HepG2 (cell line): ENCODE measurements at regions not wholly inside any gene's neighbourhood (a gene's known extent, or its start where the extent isn't known, plus 50 kb on each side); places are given as distances from the start of the nearest gene placed in this dataset.

ENCODE experiments used
- ATAC-seq: fragments of 200-7000 bp; cut with Tn5 transposase; 3 replicates; pipeline ENCODE4 v1.9.1; 2020; ENCODE audit warnings: mild to moderate bottlenecking, moderate library complexity
- BruUV-seq: library from RNA; stranded (reverse); fragments of 400-500 nt; replicated peaks from 2 replicates; lab custom pipeline; 2021; lab: Mats Ljungman, UMichigan
- CTCF ChIA-PET: fragments of 300-600 bp; formaldehyde crosslinking; extraction: SDS; loops from one replicate; lab custom pipeline; 2021; ENCODE audit warnings: low total read pairs, inconsistent platforms, low intra/inter-chr PET ratio; lab: Yijun Ruan, JAX
- POLR2A ChIA-PET: fragments of 350-600 bp; sonication (Branson Sonifier 250); formaldehyde crosslinking; loops from one replicate; lab custom pipeline; 2020; ENCODE audit warnings: antibody characterized with exemption, inconsistent platforms; lab: Yijun Ruan, JAX
- DNase-seq: peaks from one replicate; pipeline ENCODE4 v3.0.0-alpha.2; 2015; ENCODE audit warnings: low spot score
- FAIRE-seq: peaks from 3 replicates; lab custom pipeline; 2011; peaks lifted over from hg19 to GRCh38; lab: Jason Lieb, UNC
- H2AFZ ChIP-seq: one replicate; pipeline ENCODE4 v1.6.1; 2011; ENCODE audit warnings: low read length, inconsistent platforms
- H3K27ac ChIP-seq: fragments of 300-600 bp; 3 replicates; pipeline ENCODE4 v1.8.0; 2011; ENCODE audit warnings: mixed run types, mild to moderate bottlenecking, mixed read lengths, low read length, inconsistent platforms; ENCODE audit not compliant: insufficient read depth; ENCODE audit errors: extremely low read length
- H3K27me3 ChIP-seq, 2 experiments: fragments of 200-600 bp in 1 of 2; 2 replicates in 1 of 2; 3 replicates in 1 of 2; pipeline versions ENCODE4 v1.6.0 to v1.8.0; 2011; ENCODE audit warnings: low read length in 2 of 2, mild to moderate bottlenecking in 2 of 2, moderate library complexity in 2 of 2, inconsistent platforms in 1 of 2; ENCODE audit not compliant: insufficient read depth in 2 of 2, control insufficient read depth in 1 of 2
- H3K36me3 ChIP-seq, 2 experiments: fragments of 200-600 bp in 1 of 2; replicated peaks in 1 of 2; 2 replicates in 1 of 2; 3 replicates in 1 of 2; pipeline versions ENCODE4 v1.5.1 to v1.8.0; 2011; ENCODE audit warnings: low read length in 2 of 2, inconsistent platforms in 1 of 2; ENCODE audit not compliant: insufficient read depth in 2 of 2, control insufficient read depth in 1 of 2
- H3K4me1 ChIP-seq: 2 replicates; pipeline ENCODE4 v1.5.1; 2012; ENCODE audit warnings: low read length, inconsistent platforms; ENCODE audit not compliant: insufficient read depth
- H3K4me2 ChIP-seq: 2 replicates; pipeline ENCODE4 v1.6.0; 2011; ENCODE audit warnings: low read depth, low read length, inconsistent platforms
- H3K4me3 ChIP-seq, 3 experiments: fragments of 200-600 bp in 1 of 3; sonication (generic), shearing (Covaris generic) in 1 of 3; replicated peaks in 1 of 3; 2 replicates each; pipeline ENCODE4 v1.5.1; 2011 to 2016; ENCODE audit warnings: low read length in 3 of 3, inconsistent platforms in 2 of 3, low read depth in 2 of 3, mild to moderate bottlenecking in 2 of 3, control low read depth in 1 of 3, mixed read lengths in 1 of 3; ENCODE audit not compliant: insufficient read depth in 1 of 3
- H3K79me2 ChIP-seq: one replicate; pipeline ENCODE4 v1.6.1; 2011; ENCODE audit warnings: low read length, inconsistent platforms; ENCODE audit not compliant: insufficient read depth
- H3K9ac ChIP-seq: 2 replicates; pipeline ENCODE4 v1.6.0; 2011; ENCODE audit warnings: mild to moderate bottlenecking, low read depth, low read length, inconsistent platforms; ENCODE audit not compliant: insufficient read depth
- H3K9me3 ChIP-seq: 2 replicates; pipeline ENCODE4 v1.5.1; 2012; ENCODE audit warnings: mild to moderate bottlenecking, low read length
- H4K20me1 ChIP-seq: 2 replicates; pipeline ENCODE4 v1.6.0; 2011; ENCODE audit warnings: inconsistent platforms, mild to moderate bottlenecking, low read length, moderate library complexity; ENCODE audit not compliant: insufficient read depth
- ATF2 ChIP-seq: sonication (generic); formaldehyde crosslinking; IDR thresholded peaks from 2 replicates; pipeline ENCODE4 v1.4.0; 2020; ENCODE audit warnings: missing genetic modification reagents
- ATF7 ChIP-seq, 2 experiments: fragments of 450-650 bp in 1 of 2; sonication (generic) in 1 of 2; formaldehyde crosslinking in 1 of 2; IDR thresholded peaks; 2 replicates each; pipeline versions ENCODE4 v1.4.0 to v1.6.1; 2016 to 2020; ENCODE audit warnings: antibody characterized with exemption in 1 of 2, mild to moderate bottlenecking in 1 of 2, missing genetic modification reagents in 1 of 2
- FOXP1 ChIP-seq, 2 experiments: fragments of 450-650 bp in 1 of 2; IDR thresholded peaks; 2 replicates each; pipeline ENCODE4 v1.6.1; 2017 to 2018; ENCODE audit warnings: antibody characterized with exemption in 1 of 2
- HNRNPK ChIP-seq: fragments of 200-400 bp; formaldehyde crosslinking; IDR thresholded peaks from 2 replicates; pipeline ENCODE4 v1.6.1; 2018; ENCODE audit warnings: low read length, low read depth, moderate library complexity, mild to moderate bottlenecking; ENCODE audit not compliant: poor library complexity, severe bottlenecking
- IKZF1 ChIP-seq: fragments of 450-650 bp; IDR thresholded peaks from 2 replicates; pipeline ENCODE4 v1.7.1; 2016
- PHF8 ChIP-seq: sonication (generic); formaldehyde crosslinking; IDR thresholded peaks from 2 replicates; pipeline ENCODE4 v1.5.0; 2020; ENCODE audit warnings: missing genetic modification reagents
- RBAK ChIP-seq: sonication (generic); formaldehyde crosslinking; IDR thresholded peaks from 2 replicates; pipeline ENCODE4 v1.5.1; 2020; ENCODE audit warnings: mild to moderate bottlenecking, missing genetic modification reagents
- ZBTB42 ChIP-seq: sonication (generic); formaldehyde crosslinking; IDR thresholded peaks from 2 replicates; pipeline ENCODE4 v1.5.0; 2020; ENCODE audit warnings: mild to moderate bottlenecking, missing genetic modification reagents
- ZNF335 ChIP-seq: sonication (generic); formaldehyde crosslinking; IDR thresholded peaks from 2 replicates; pipeline ENCODE4 v1.4.0; 2020; ENCODE audit warnings: missing genetic modification reagents
- ZNF605 ChIP-seq: sonication (generic); formaldehyde crosslinking; IDR thresholded peaks from 2 replicates; pipeline ENCODE4 v1.8.0; 2022; ENCODE audit warnings: mild to moderate bottlenecking, missing genetic modification reagents
- ZNF781 ChIP-seq: sonication (generic); formaldehyde crosslinking; IDR thresholded peaks from 2 replicates; pipeline ENCODE4 v1.5.1; 2020; ENCODE audit warnings: borderline replicate concordance, mild to moderate bottlenecking, missing genetic modification reagents; ENCODE audit errors: not compliant biosample characterization
- WGBS: methylation state at CpG from one replicate; pipeline ENCODE4 v1.1.6; 2017; ENCODE audit warnings: low lambda C conversion rate; 5-methylcytosine and 5-hydroxymethylcytosine counted together
- in situ Hi-C: cut with HindIII; loops from 2 replicates; pipeline ENCODE4 v1.10.0; 2017; ENCODE audit warnings: low pct_unique_long_range_greater_than_20kb; ENCODE audit not compliant: extremely low pct_ligation_motif_present
- intact Hi-C: fragments of 100-400 bp; cut with micrococcal nuclease; formaldehyde crosslinking; loops from one replicate; pipeline ENCODE4 v1.10.0; 2022; ENCODE audit not compliant: unreplicated experiment

GRCh38 chr4:104732766-104733165, 238.1 kb upstream of the CXXC4 start (continued):
- TF ChIP-seq ZBTB42 (no peak), ZNF335 (CRISPR knock-in tag) (no peak), IKZF1 (no peak), FOXP1 (IDR thresholded peaks at IDR 0.05) (no peak), FOXP1 (CRISPR knock-in tag; IDR thresholded peaks at IDR 0.05) (no peak), ATF7 (IDR thresholded peaks at IDR 0.05) (no peak), ATF7 (CRISPR knock-in tag; IDR thresholded peaks at IDR 0.05) (no peak)
- TF ChIP-seq, all 625 proteins: peak for 0

- no peak for DNase-seq
Measured at GRCh38 chr4:104735174-104735573, 240.5 kb upstream of the CXXC4 start.

More at GRCh38 chr4:104735174-104735573, 240.5 kb upstream of the CXXC4 start:
- no peak overlapping the region for H3K4me3 ChIP-seq
- H3K79me2 ChIP-seq = no peaks in the 10 kb centered on the region
- H3K36me3 ChIP-seq = no peaks in the 10 kb centered on the region
- H4K20me1 ChIP-seq = no peaks in the 10 kb centered on the region
- intact Hi-C loops = no loop called here
- BruUV-seq = no TSS peak
- in situ Hi-C loops = no loop called here
- no peaks in the 10 kb centered on the region for H3K9me3 ChIP-seq
- H3K4me2 ChIP-seq = no peak overlapping the region
- H3K27ac ChIP-seq = no peak overlapping the region
- H2AFZ ChIP-seq = no peak overlapping the region
- TF ChIP-seq HNRNPK (no peak), ATF2 (no peak), RBAK (no peak), ZNF605 (CRISPR knock-in tag) (no peak), ZNF781 (CRISPR knock-in tag) (no peak), PHF8 (CRISPR knock-in tag) (no peak)
- FAIRE-seq = no peak
- H3K4me1 ChIP-seq = no peaks in the 10 kb centered on the region
- ATAC-seq = no peak
- H3K9ac ChIP-seq = no peak overlapping the region
- POLR2A ChIA-PET = no interaction called here
- CTCF ChIA-PET = no interaction called here
- no peaks in the 10 kb centered on the region; a peak in 1 of 5 replicates for H3K27me3 ChIP-seq
- WGBS = 21% methylated on average over 2 of the region's 2 CpGs
